SK-N-DZ (cell line): ENCODE measurements at regions not wholly inside any gene's neighbourhood (a gene's known extent, or its start where the extent isn't known, plus 50 kb on each side); places are given as distances from the start of the nearest gene placed in this dataset.
"Not testable (repeated sequence)": the region's sequence is repeated elsewhere in the genome, so short reads cannot be mapped to it uniquely, and the experiment has no call there.

Experiments
- DNase-seq: peaks from one replicate; pipeline ENCODE4 v3.0.0-alpha.2; 2015; ENCODE audit warnings: low spot score

DNA sequence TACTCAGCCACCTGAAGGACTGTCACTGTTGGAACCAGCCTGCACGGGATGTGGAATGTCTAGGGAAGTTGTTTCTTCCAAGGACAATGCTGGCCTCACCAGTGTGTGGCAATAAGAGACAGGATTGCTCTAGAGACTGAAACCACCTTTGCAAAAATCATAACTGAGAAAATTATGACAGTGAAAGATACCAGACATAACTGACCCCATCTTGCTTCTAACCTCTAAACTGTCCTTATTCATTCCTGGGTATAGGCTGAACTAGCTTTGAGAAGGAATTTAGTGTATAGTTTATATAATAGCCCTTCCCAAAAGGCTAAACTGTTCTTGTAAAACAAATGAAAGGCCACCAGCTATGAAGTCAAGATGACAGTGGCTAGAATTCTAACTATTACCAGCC lies 83.6 kb downstream of the IER5 start:
- DNase-seq: no peak

DNA sequence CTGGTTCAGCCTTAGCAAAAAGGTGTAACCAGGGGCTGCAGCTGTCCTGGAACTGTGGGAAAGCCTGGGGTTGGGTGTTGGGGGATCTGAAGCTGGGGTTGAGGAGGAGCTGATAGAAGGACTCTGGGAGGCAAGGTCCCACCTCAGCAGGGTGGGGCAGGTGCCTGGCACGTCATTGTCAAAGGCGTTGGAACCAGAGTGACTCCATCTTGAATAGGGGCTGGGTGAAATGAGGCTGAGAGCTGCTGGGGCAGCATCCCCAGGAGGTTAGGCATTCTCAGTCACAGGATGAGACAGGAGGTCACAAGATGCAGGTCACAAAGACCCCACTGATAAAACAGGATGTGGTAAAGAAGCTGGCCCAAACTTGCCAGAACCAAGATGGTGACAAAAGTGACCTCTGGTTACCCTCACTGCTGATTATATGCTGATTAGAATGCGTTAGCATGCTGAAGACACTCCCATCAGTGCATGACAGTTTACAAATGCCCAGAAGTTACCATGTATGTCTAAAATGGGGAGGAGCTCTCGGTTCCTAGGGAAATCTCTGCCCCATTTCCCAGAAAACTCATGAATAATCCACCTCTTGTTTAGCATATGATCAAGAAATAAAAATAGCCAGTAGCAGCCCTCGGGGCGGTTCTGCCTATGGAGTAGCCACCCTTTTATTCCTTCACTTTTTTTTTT lies 85.4 kb downstream of the IER5 start:
- DNase-seq: no peak

DNA sequence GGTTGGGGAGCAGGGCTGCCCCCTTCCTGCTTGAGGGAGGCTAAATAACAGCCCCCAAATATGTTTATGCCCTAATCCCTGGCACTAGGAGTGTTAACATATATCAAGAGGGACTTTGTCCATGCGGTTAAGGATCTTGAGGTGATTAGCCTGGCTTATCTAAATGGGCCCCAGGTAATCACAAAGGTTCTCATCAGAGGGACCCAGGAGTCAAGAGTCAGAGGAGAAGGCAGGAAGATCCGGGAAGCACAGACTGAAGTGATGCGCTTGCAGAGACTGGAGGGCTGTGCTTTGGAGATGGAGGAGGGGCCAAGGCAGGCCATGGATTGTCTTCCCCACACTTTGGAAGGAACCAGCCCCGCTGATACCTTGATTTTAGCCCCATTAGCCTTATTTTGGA lies 86.4 kb downstream of the IER5 start:
- no peak for DNase-seq

DNA sequence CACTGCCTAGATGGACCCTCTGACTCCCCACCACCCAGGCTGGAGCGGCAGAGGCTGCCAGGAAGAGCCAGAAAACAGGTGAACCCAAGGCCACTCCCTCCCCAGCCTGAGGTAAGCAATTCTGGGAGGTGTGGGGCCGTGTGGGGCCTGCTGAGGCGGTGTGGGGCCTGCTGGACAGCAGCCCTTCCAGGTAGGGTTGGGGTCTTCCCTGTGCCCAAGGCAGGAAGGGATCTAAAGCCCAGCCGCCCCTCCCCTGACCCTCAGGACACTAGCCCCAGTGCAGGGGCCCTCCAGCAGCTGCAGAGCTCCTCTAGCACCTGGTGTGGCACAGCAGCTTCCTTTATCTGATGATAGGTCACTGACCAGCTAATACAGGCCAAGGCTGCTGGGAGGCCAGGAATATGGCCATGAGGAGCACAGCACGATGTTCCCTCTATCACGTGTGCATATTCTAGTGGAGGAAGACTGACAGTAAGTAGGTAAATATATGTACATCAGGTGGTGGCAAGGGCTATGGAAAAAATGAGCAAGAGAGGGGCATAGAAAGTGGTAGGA lies 86.9 kb downstream of the IER5 start:
- DNase-seq: no peak

DNA sequence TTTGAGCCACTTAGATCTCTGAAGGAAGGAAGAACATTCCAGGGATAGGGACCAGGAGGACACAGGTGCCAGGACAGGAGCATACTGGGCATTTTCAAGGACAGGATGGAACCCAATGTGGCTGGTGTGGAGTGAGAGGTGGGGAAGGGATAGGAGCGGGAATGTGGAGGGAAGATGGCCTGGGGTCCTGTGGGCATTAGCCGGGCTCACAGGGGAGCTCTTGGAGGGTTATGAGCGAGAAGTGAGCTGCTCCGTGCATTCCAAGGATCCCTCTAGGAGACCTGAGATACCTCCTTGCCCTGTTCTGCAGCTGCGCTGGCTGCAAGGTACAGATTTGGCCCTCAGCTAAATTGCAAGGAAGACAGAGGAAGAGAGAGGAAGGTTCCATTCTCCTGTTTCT lies 87.5 kb downstream of the IER5 start:
- no peak for DNase-seq

DNA sequence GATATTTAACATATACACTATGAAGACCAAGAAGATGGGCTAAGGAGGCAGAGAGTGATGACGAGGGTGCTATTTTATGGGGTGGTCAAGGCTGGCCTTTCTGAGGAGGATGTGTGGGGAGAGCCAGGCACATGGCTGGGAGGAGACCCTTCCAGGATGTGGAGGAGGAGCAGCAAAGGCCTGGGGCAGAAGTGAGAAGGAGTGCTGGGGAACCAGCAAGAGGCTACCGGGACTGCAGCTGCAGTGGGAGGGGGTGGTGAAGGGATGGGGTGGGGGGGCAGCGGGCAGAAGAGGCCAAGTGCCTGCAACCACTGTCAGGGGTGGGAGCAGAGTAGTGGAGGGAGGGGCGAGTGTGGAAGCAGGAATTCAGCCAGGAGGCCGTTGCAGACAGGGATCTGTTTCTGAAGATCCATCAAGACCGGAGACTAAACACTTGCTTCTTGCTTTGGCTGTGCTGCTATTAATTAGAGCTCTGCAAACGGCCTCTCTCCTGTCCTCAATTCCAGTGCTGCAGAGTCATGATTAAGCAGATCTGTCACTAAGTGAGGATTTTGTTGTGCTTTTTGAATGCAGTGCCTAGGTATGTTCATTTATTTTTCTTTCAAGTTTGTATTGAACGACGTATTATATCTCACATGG lies 89.9 kb downstream of the IER5 start:
- peak; percentile 53 for DNase-seq

DNA sequence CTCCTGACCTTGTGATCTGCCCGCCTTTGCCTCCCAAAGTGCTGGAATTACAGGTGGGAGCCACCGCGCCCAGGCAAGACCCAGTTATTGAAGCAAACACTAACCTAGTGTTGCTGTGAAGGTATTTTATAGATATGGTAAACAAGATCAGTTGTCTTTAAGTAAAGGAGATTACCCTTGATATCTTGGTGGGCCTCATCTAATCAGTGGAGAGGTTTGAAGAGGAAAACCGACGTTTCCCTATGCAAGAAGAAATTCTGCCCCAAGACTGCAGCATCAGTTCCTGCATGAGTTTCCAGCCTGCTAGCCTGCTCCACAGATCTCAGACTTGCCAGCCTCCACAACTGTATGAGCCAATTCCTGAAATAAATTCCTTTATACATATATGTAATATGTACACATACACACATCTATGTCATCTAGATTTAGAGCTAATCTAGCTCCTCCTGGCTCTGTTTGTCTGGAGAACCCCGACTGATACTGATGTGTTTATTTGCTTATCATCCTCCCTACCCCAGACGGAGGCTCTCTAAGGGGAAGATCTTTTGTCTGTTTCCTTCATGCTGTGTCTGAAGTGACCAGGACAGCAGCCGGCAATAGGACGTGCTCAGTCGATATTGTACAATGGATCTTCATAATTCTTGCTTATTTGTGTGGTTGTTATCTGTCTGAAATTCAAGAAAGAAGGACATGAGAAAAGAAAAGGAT lies 90.9 kb downstream of the IER5 start:
- no peak for DNase-seq

DNA sequence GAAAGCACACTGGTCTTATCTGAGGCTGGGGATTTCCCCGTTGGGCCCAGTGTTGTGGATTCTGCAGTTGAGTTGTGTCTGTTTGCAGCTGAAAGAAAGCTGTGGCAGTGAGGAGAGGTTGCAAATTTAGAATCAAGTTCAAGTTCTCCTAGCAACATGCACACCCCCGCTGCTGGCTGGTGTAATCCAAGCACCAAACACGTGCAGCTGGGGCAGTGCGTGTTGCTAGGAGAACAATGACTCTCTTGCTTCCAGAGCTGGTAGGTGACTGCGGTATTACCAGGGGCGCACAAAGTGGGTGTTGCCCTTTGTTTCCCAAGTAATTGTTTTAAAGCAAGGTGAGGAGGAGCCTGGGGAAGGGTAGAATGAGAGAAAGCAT lies 91.5 kb downstream of the IER5 start:
- DNase-seq: peak; percentile 39

DNA sequence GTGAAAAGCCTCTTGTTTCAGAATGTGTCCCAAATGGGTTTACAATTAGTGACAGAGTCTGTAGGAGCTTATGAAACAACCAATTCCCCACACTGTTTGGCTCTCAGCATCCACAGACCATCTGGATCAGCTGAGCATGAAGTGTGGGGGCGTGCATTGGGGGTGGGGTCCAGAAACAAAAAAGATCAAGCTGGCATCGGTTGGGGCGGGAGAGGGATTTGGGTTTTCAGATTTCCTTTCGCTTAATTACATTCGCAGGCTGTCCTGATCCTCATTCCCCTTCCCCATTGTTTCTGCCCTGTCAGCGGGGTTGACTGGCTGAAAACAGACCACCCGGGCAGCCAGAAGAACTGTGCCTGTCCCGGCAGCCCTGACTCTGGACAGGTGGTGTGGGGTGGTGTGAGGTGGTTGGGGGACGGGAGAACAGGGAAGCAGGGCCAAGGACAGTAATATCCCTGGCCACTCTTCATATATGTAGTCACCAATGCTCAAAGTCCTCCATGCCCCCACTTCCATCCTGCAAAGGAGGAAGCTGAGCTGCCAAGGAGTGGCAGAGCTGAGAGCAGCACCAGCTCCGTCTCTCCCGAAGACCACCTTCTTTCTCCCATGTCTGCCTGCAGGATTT lies 92.0 kb downstream of the IER5 start:
- no peak for DNase-seq

DNA sequence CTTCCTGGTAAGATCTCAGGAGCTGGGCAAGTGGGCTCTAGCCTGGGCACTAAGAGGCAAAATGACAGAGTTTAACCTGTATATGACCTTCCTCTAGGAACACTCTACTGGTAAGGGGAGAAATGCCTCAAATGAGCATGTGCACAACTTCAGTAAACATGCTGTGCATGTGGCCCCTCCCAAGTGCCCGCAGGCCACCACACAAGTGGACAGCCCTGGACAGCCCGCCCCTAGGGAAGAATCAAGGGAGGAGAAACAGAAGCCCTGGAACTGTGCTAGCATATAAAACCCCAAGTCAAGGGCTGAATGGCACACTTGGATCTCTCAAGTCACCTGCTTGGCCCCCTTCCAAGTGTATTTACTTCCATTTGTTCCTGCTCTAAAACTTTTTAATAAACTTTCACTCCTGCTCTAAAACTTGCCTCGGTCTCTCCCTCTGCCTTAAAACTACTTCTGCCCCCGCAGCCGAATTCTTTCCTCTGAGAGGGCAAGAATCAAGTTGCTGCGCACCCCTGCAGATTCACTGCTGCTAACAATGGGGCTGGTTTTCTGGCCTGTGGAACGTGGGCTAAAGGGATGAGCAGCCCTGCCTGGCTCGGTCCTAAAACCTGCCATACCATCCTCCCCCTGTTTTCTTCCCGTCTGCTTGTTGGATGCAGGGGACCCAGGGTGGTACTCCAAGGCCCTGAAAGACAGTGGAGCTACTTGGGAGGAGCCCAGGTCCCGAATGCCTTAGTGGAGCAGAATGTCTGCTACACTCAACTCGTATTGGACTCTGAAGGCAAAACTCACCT lies 93.5 kb downstream of the IER5 start:
- DNase-seq: no peak

DNA sequence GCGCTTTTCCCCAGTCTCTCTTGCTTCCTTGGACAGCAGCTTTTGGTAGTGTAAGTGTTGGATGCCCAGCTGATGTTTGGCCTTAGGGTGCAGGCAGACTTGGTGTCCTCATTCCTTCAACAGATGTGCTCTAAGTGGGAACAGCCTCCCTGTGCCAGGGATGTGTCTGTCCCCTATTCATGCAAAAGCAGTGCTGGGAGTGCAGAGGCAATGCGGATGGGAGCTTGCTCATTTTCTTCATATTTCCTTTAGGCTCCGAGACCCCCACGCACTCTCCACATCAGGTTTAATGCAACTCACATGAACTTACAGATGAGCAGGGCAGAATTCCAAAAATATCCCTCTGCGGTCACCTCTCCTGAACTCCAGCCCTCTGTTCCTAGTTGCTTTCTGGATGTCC lies 96.1 kb downstream of the IER5 start:
- no peak for DNase-seq

DNA sequence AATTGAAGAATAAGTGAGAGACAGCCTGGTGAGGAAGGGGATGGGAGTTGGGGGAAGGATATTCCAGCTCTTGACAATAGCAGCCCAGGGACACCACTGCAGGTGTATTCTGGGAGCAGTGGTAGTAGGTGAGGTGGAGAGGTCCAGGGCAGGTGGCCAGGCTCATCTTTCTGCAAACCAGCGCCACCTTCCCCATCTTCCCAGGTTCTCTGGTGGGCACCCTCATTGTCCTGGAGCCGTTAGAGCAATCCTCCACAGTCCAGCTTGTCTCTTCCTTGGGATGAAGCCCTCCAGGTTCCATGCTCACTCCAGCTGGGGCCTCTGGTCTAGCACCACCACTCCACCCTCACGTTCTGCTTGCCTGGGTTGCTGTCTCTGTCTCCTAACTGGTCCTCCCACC lies 97.0 kb downstream of the IER5 start:
- no peak for DNase-seq

DNA sequence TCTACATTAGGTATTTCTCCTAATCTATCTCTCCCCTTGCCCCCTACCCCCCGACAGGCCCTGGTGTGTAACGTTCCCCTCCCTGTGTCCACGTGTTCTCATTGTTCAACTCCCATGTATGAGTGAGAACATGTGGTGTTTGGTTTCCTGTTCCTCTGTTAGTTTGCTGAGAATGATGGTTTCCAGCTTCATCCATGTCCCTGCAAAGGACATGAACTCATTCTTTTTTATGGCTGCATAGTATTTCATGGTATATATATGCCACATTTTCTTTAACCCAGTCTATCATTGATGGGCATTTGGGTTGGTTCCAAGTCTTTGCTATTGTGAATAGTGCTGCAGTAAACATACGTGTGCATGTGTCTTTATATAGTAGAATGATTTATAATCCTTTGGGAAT lies 97.6 kb downstream of the IER5 start:
- DNase-seq: not testable (repeated sequence)

DNA sequence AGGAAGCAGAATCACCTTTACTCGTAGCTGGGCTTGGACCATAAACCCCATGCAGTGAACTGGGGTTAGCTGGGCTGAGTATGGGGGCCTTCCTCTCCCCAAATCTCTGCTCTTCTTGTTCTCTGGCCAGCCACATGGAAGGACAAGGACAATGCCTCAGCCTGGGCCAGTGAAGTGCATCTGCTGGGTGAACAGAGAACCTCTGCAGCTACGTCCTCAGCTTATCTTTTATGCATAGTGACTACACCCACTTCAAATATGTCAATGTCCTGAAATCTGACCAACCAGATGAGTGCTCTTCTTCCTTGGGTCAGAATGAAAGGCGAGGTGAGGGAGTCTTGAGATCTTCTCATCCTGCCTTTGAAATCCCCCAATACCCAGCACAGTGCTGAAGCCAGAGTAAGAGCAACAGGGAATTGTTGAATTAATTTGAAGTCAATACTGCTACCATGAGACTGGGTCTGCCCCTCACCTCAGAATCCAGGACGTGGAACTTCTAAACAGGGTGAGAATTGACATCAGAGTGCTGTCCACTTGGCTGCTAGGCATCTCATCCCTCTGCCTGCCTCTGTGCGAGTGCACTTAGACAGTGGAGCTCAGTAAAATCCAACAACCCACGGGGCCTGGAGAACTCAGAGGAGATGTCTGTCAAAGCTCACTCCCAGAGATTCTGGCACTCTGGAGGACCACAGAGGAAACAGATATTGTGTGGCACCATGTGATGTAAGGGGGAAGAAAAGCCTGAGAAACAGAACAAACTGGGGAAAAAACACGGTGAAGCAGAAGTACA lies 99.0 kb downstream of the IER5 start:
- DNase-seq: no peak

DNA sequence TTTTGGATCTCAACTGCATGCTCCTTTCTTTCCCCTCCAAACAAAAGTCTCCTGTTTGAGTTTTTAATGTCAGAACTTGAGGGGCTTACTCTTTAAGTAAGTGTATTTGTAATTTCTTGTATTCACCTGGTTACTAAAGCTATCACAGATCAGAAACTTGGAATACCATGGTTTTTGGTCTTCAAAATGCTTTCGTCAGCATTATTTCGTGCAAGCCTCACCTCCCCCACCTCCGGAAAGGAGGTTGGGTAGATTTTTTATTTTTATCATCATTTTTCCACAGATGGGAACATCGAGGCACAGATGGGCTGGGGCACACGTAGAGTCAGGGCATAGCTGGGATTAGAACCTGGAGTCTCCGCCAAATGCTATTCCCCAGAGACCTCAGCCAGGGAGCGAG lies 100.7 kb downstream of the IER5 start:
- DNase-seq: no peak

DNA sequence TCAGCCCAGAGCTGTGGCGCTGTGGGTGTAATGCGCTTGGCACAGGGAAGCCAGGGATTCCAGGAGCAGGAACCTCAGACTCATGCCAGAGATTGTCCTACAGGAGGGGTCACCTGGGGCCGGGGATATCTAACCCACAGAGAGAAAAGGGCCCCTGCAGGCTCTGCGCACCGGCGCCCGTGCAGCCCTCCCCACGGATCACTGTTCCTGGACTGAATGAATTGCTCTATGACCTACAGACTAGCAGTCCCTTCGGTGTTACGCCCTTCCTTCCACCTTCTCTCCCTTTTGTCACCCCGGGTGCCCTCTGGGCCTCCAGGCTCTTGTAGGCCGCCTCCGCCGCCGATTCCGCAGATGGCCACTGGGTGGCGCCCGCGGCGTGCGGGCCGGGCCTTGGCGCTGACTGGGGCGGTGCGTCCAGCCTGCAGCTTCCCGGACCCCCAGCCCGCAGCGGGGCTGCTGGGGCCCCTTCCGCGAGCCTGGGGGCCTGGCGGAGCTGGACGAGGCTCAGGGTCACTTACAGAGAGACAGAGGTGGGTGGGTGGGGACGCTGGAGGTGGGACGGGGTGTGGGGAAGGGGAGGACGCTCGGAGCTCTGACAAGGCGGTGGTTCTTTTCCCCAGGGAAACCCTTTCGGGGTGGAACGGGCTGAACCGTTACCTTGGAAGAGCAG lies 101.3 kb downstream of the IER5 start:
- DNase-seq: peak; percentile 46

DNA sequence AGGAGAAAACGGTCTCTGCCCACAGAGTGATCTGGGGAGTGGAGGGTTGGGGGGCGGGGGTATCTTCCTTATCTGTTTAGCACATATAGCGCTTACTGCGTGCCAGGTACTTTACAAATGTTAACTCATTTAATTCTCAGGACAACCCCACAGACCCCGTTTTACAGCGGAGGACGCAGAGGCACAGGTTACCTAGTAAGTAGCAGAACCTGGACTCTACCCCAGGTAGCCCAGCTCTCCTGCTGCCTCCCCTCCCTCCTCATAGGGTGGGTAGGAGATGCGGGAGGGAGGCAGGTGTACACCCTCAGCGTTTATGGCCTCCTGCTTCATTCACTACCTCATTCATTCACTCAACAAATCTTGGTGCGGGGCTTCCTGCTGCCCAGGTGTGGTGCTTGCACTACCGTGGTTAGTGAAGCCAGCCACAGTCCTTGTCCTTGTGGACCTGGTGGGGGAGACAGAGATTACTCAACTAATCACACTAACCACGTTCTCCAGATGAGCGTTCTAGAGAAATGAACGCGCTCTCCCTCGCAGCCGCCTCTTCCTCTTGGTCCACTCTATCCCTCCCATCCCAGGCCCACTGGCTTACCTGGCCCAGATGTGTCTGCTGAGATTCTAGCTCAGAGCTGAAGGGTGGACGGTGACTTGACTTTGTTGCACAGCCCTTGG lies 102.0 kb downstream of the IER5 start:
- no peak for DNase-seq

DNA sequence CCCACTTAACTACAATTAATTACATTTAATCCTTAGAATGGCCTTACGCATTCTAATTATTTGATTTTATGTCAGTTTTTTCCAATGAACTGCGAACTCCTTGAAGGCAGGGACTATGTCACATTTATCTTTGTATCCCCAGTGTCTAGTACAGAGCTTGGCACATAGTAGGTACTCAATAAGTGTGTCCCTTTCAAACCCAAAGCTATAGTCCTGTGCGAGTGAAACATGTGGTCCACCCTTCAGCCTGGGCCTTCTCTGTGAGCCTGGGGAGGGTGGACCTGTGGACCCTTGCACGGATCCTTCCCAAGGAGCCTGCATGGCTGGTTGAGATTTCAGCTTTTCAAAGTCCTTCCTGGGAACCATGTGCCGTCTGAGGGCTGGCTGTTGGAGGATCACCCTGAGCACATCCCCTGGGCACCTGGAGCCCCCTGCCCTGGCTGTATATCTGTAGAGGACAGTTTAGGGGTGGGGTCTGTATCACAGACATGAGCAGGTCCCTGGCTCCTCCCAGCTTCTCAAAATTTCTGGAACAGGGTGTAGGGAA lies 103.1 kb downstream of the IER5 start:
- no peak for DNase-seq

DNA sequence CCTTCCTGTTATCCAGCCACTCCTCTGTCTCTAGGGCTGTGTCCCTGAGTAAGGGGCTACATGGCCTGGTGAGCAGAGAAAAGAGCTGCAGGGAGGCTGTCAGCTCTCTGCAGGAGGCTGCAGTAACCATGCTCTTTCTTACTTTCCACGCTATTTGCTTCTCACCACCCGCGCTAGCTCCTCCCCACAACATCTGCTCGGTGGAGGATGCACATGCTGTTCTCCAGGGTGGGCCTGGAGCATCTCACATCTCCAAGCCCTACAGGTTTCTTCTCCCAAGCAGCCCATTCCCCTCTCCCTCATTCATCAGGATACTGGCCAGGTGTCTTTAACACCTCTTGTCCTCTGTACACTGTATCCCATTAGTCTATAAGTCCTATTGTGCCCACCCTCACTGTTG lies 103.8 kb downstream of the IER5 start:
- no peak for DNase-seq
